Neuron (in vitro differentiated cells): ENCODE measurements at regions not wholly inside any gene's neighbourhood (a gene's known extent, or its start where the extent isn't known, plus 50 kb on each side); places are given as distances from the start of the nearest gene placed in this dataset.

Experiments used
- H2AFZ ChIP-seq: one replicate; pipeline ENCODE4 v1.6.1; 2013; ENCODE audit warnings: low read depth, mild to moderate bottlenecking, inconsistent platforms, low read length, moderate library complexity
- H3K27me3 ChIP-seq: one replicate; pipeline ENCODE4 v1.6.1; 2013; ENCODE audit warnings: low read length; ENCODE audit not compliant: insufficient read depth
- H3K36me3 ChIP-seq: one replicate; pipeline ENCODE4 v1.6.1; 2013; ENCODE audit warnings: low read length; ENCODE audit not compliant: insufficient read depth
- H3K4me1 ChIP-seq: one replicate; pipeline ENCODE4 v1.6.1; 2013; ENCODE audit warnings: low read length; ENCODE audit not compliant: insufficient read depth
- H3K4me3 ChIP-seq: 2 replicates; pipeline ENCODE4 v1.5.1; 2013; ENCODE audit warnings: mild to moderate bottlenecking, low read length, moderate library complexity
- H3K9me3 ChIP-seq: one replicate; pipeline ENCODE4 v1.6.1; 2013; ENCODE audit warnings: low read length

GRCh38 chr2:142339261-142339660 is 208.4 kb upstream of the LRP1B start:
- no peak overlapping the region for H3K4me3 ChIP-seq

DNA sequence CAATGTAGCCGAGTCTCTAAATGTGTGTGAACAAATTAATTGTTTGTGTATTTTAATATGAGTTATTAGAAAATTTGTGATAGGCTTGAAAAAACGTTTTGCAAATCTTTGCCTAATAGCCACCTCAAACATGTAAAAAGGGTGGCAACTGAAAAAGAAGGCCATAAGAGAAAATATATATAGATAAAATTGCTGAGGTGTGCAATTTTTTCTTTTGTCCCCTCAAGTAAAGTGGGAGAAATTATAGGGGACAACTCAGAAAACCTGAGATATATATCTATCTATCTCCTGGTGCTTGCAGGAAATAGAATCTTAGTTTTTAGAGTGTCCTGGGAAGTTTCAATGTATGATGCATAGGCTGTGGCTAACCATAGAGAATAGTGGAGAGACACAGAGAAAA is 201.4 kb upstream of the LRP1B start:
- no peak overlapping the region for H3K4me3 ChIP-seq
- H2AFZ ChIP-seq = no peak overlapping the region
- H3K27me3 ChIP-seq = no peaks in the 10 kb centered on the region
- no peaks in the 10 kb centered on the region for H3K4me1 ChIP-seq
- H3K36me3 ChIP-seq = no peaks in the 10 kb centered on the region
- no peaks in the 10 kb centered on the region for H3K9me3 ChIP-seq

More at GRCh38 chr2:142339261-142339660, 208.4 kb upstream of the LRP1B start:
- Histone ChIP-seq H3K9me3 (no peaks in the 10 kb centered on the region), H3K4me1 (no peaks in the 10 kb centered on the region), H2AFZ (no peak overlapping the region), H3K36me3 (no peaks in the 10 kb centered on the region), H3K27me3 (no peaks in the 10 kb centered on the region)

- H3K9me3 ChIP-seq = no peaks in the 10 kb centered on the region
- H3K4me3 ChIP-seq = no peak overlapping the region
- H3K27me3 ChIP-seq = no peaks in the 10 kb centered on the region
- H2AFZ ChIP-seq = no peak overlapping the region
- H3K36me3 ChIP-seq = no peaks in the 10 kb centered on the region
- no peaks in the 10 kb centered on the region for H3K4me1 ChIP-seq
Observed at GRCh38 chr2:142330458-142330857, 199.6 kb upstream of the LRP1B start.

GRCh38 chr2:142325870-142326269 is 195.1 kb upstream of the LRP1B start:
- H3K4me1 ChIP-seq = no peaks in the 10 kb centered on the region
- no peak overlapping the region for H3K4me3 ChIP-seq
- H3K9me3 ChIP-seq = no peaks in the 10 kb centered on the region
- no peaks in the 10 kb centered on the region for H3K36me3 ChIP-seq
- no peaks in the 10 kb centered on the region for H3K27me3 ChIP-seq
- no peak overlapping the region for H2AFZ ChIP-seq

DNA sequence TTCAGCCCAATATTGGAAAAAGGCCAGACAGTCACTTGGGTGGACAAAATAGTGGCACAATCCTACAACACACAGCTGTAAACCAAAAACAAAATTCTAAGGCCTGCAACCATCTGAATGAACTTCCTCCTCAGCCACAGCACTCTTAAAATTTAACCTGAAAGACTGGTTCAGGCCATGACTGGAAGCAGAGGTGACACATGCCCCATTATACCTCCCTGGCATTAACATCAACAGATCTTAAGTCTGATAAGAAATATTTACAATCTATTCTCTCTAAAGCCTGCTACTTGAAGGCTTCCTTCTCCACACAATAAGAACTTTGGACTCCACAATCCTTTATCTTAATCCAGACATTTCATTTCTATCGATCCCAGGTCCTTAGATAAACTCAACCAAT is 192.4 kb upstream of the LRP1B start:
- no peak overlapping the region for H3K4me3 ChIP-seq

GRCh38 chr2:142321706-142322280 is 191.0 kb upstream of the LRP1B start:
- no peak overlapping the region for H3K4me3 ChIP-seq
- H2AFZ ChIP-seq = no peak overlapping the region
- no peaks in the 10 kb centered on the region for H3K27me3 ChIP-seq
- H3K9me3 ChIP-seq = no peaks in the 10 kb centered on the region
- no peaks in the 10 kb centered on the region for H3K36me3 ChIP-seq
- no peaks in the 10 kb centered on the region for H3K4me1 ChIP-seq

More for the DNA sequence above, 192.4 kb upstream of the LRP1B start:
- Histone ChIP-seq H3K36me3 (no peaks in the 10 kb centered on the region), H2AFZ (peak overlapping the region; percentile 26), H3K27me3 (no peaks in the 10 kb centered on the region), H3K9me3 (no peaks in the 10 kb centered on the region), H3K4me1 (no peaks in the 10 kb centered on the region)

GRCh38 chr2:142320067-142320466 is 189.3 kb upstream of the LRP1B start:
- H3K4me3 ChIP-seq = no peak overlapping the region

GRCh38 chr2:142316049-142316448 is 185.2 kb upstream of the LRP1B start:
- H3K36me3 ChIP-seq = no peaks in the 10 kb centered on the region
- no peaks in the 10 kb centered on the region for H3K4me1 ChIP-seq
- H2AFZ ChIP-seq = no peak overlapping the region
- no peaks in the 10 kb centered on the region for H3K9me3 ChIP-seq
- H3K4me3 ChIP-seq = no peak overlapping the region
- no peaks in the 10 kb centered on the region for H3K27me3 ChIP-seq

More at GRCh38 chr2:142320067-142320466, 189.3 kb upstream of the LRP1B start:
- H2AFZ ChIP-seq = no peak overlapping the region
- no peaks in the 10 kb centered on the region for H3K4me1 ChIP-seq
- no peaks in the 10 kb centered on the region for H3K36me3 ChIP-seq
- no peaks in the 10 kb centered on the region for H3K27me3 ChIP-seq
- H3K9me3 ChIP-seq = no peaks in the 10 kb centered on the region

DNA sequence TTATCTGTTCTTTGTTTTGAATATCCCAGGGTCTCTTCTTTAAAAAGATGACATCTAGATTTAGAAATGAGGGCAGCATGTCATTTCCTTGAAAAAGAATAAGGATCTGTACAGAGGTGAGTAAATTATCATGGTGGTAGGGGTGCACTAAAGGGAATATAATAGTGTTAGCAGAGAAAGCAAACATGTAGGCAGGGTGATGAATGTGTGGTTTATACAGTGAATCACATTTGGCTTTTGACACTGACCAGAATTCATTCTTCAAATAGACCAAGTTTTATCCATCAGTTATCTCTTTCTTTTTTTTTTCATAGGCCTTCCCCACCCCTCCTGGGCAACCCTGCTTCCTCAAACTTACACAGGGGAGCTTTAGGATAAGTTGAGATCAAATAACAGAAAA is 184.5 kb upstream of the LRP1B start:
- H3K36me3 ChIP-seq = no peaks in the 10 kb centered on the region
- H3K4me1 ChIP-seq = no peaks in the 10 kb centered on the region
- H3K4me3 ChIP-seq = no peak overlapping the region
- peaks cover 2% of the 10 kb centered on the region for H3K9me3 ChIP-seq
- no peaks in the 10 kb centered on the region for H3K27me3 ChIP-seq
- H2AFZ ChIP-seq = no peak overlapping the region

DNA sequence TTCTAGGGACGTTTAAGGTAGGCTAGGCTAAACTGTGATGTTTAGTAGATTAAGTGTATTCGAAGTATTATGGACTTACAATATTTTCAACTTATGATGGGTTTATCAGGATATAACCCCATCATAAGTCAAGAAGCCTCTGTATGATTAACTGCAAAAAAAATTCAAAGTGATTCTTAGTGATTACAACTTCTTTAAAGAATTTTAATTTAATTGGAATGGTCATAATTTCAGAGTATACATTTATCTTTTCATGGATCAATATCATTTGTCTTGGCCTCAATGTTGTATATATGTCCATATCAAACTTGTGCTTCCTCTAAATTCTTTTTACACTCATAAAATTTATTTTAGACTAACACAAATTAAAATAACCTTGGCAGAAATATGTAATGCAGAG is 183.3 kb upstream of the LRP1B start:
- Histone ChIP-seq H3K4me1 (no peaks in the 10 kb centered on the region), H2AFZ (no peak overlapping the region), H3K36me3 (no peaks in the 10 kb centered on the region), H3K27me3 (no peaks in the 10 kb centered on the region), H3K9me3 (peaks cover 6% of the 10 kb centered on the region), H3K4me3 (no peak overlapping the region)

GRCh38 chr2:142310530-142310929 is 179.7 kb upstream of the LRP1B start:
- Histone ChIP-seq H3K9me3 (peaks cover 6% of the 10 kb centered on the region), H3K36me3 (no peaks in the 10 kb centered on the region), H3K4me1 (no peaks in the 10 kb centered on the region), H3K4me3 (no peak overlapping the region), H2AFZ (no peak overlapping the region), H3K27me3 (no peaks in the 10 kb centered on the region)

DNA sequence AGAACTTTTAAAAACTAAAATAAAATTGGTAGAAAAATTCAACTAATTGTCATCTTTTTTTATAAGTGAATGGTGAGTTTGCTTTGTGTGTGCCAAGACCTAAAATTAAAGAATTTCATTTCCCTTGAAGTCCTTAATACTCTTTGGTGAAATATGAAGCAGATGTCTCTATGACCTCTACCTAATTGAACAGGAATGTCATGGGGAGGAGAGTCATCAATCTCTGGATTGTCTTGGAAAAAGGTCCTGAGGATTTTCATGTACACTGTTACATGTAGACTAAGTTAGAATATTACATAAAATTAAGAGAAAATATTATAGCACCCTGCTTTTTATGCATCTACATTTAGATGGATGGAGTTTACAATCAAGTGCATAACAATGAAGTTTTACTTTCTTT is 177.9 kb upstream of the LRP1B start:
- no peaks in the 10 kb centered on the region for H3K4me1 ChIP-seq
- H3K36me3 ChIP-seq = no peaks in the 10 kb centered on the region
- no peak overlapping the region for H3K4me3 ChIP-seq
- peaks cover 6% of the 10 kb centered on the region for H3K9me3 ChIP-seq
- no peaks in the 10 kb centered on the region for H3K27me3 ChIP-seq
- H2AFZ ChIP-seq = no peak overlapping the region

- no peaks in the 10 kb centered on the region for H3K36me3 ChIP-seq
- no peak overlapping the region for H3K4me3 ChIP-seq
- H2AFZ ChIP-seq = no peak overlapping the region
- H3K27me3 ChIP-seq = no peaks in the 10 kb centered on the region
- no peaks in the 10 kb centered on the region for H3K4me1 ChIP-seq
- H3K9me3 ChIP-seq = peaks cover 6% of the 10 kb centered on the region
Observed at GRCh38 chr2:142307616-142308115, 176.8 kb upstream of the LRP1B start.

GRCh38 chr2:142307086-142307485 is 176.3 kb upstream of the LRP1B start:
- Histone ChIP-seq H3K4me3 (no peak overlapping the region), H3K27me3 (no peaks in the 10 kb centered on the region), H3K9me3 (peaks cover 6% of the 10 kb centered on the region), H2AFZ (no peak overlapping the region), H3K36me3 (no peaks in the 10 kb centered on the region), H3K4me1 (no peaks in the 10 kb centered on the region)
